ENCODE measurements at regions not wholly inside any gene's neighbourhood (a gene's known extent, or its start where the extent isn't known, plus 50 kb on each side); places are given as distances from the start of the nearest gene placed in this dataset.

DNA sequence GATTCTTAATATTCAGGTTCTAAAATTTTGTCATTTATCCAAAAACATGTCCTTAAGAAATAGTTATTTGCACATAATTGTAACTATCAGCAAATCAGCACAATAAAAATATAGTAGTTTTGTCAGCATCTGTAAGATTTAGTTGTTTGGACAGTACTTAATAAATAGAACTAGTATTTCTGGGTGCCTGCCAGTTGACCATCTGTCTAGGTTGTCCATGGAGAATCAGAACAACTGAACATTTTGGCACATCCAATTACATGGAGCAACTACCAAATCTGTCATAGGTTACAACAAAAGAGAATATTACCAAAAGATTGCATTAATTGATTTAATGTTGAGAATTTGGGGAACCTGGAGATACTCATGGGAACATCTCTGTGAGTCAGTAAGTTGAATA, 305.5 kb upstream of the TACR3 start:
- H3K4me3 ChIP-seq (ENCODE audit: low read depth, low read length): no peak overlapping the region
- H3K36me3 ChIP-seq (ENCODE audit: control insufficient read depth, insufficient read depth, low read length): no peaks in the 10 kb centered on the region
- no peaks in the 10 kb centered on the region for H3K27me3 ChIP-seq (ENCODE audit: control insufficient read depth, insufficient read depth, low read length)
- no peak for FAIRE-seq
- DNase-seq (ENCODE audit: low read depth): no peak
- no peak for TF ChIP-seq CTCF (IDR thresholded peaks at IDR 0.05; ENCODE audit: insufficient read depth, low read length, severe bottlenecking)

DNA sequence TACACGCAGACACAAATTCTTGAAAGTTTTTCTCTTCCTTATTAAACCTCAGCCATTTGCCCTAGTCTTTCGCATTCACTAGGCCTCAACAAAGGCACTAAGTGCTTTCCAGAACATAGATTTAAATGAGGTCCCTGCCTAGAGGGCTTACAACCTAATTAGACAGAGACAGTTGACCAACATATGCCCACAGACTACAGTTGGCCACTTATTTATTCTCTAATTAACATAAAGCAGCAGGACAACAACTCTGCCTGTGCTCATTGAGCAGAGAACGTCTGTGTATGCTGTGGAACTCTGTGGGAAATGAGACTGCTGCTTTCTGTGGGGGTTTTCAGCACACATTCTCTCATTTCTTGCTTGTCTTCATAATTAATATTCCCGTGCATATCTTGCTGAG, 303.0 kb upstream of the TACR3 start:
- FAIRE-seq: no peak
- DNase-seq (ENCODE audit: low read depth): no peak
- H3K36me3 ChIP-seq (ENCODE audit: control insufficient read depth, insufficient read depth, low read length): no peaks in the 10 kb centered on the region
- no peaks in the 10 kb centered on the region for H3K27me3 ChIP-seq (ENCODE audit: control insufficient read depth, insufficient read depth, low read length)
- TF ChIP-seq CTCF (IDR thresholded peaks at IDR 0.05; ENCODE audit: insufficient read depth, low read length, severe bottlenecking): no peak
- no peak overlapping the region for H3K4me3 ChIP-seq (ENCODE audit: low read depth, low read length)

GRCh38 chr4:104022226-104022625, 302.4 kb upstream of the TACR3 start:
- no peaks in the 10 kb centered on the region for H3K27me3 ChIP-seq (ENCODE audit: control insufficient read depth, insufficient read depth, low read length)
- H3K4me3 ChIP-seq (ENCODE audit: low read depth, low read length): no peak overlapping the region
- H3K36me3 ChIP-seq (ENCODE audit: control insufficient read depth, insufficient read depth, low read length): no peaks in the 10 kb centered on the region
- no peak for TF ChIP-seq CTCF (IDR thresholded peaks at IDR 0.05; ENCODE audit: insufficient read depth, low read length, severe bottlenecking)
- FAIRE-seq (no peak), DNase-seq (ENCODE audit: low read depth) (no peak)

GRCh38 chr4:104020641-104021040, 300.9 kb upstream of the TACR3 start:
- DNase-seq (ENCODE audit: low read depth) (no peak), FAIRE-seq (no peak)
- Histone ChIP-seq H3K4me3 (ENCODE audit: low read depth, low read length) (no peak overlapping the region), H3K27me3 (ENCODE audit: control insufficient read depth, insufficient read depth, low read length) (no peaks in the 10 kb centered on the region), H3K36me3 (ENCODE audit: control insufficient read depth, insufficient read depth, low read length) (no peaks in the 10 kb centered on the region)
- TF ChIP-seq CTCF (IDR thresholded peaks at IDR 0.05; ENCODE audit: insufficient read depth, low read length, severe bottlenecking): no peak

DNA sequence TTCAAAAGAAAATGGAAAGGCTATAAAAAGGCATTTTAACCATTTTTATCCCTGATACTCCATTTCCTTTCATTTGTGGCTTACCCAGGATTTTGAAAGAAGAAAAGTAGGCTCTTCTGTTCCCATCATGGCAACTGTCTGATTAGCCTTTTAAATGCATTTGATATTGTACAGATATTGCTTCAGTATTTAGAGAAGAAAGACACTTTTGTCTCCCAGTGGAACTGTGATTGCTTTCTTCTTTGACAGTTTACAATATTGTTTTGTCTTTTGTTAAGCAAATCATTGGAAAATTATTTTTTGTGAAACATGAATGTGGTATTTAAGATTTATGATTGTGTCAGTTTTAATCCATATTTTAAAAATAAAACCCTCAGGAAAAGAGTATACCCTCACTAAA, 297.4 kb upstream of the TACR3 start:
- no peak overlapping the region for H3K4me3 ChIP-seq (ENCODE audit: low read depth, low read length)
- no peak for TF ChIP-seq CTCF (IDR thresholded peaks at IDR 0.05; ENCODE audit: insufficient read depth, low read length, severe bottlenecking)
- FAIRE-seq (no peak), DNase-seq (ENCODE audit: low read depth) (no peak)
- no peaks in the 10 kb centered on the region for H3K27me3 ChIP-seq (ENCODE audit: control insufficient read depth, insufficient read depth, low read length)
- H3K36me3 ChIP-seq (ENCODE audit: control insufficient read depth, insufficient read depth, low read length): no peaks in the 10 kb centered on the region

GRCh38 chr4:104015680-104016079, 295.9 kb upstream of the TACR3 start:
- no peak overlapping the region for H3K4me3 ChIP-seq (ENCODE audit: low read depth, low read length)
- FAIRE-seq (no peak), DNase-seq (ENCODE audit: low read depth) (peak; percentile 26)
- no peaks in the 10 kb centered on the region for H3K36me3 ChIP-seq (ENCODE audit: control insufficient read depth, insufficient read depth, low read length)
- H3K27me3 ChIP-seq (ENCODE audit: control insufficient read depth, insufficient read depth, low read length): no peaks in the 10 kb centered on the region
- TF ChIP-seq CTCF (IDR thresholded peaks at IDR 0.05; ENCODE audit: insufficient read depth, low read length, severe bottlenecking): peak; percentile 35

All from bronchial epithelial cell (primary cell).